Stimulated activated effector memory CD8-positive, alpha-beta T cell treated with anti-CD3 and anti-CD28 coated beads, Interleukin-12 subunit alpha, Interleukin-12 subunit beta, amount 100 ng/mL, for 72 hours (primary cell): ENCODE measurements at regions not wholly inside any gene's neighbourhood (a gene's known extent, or its start where the extent isn't known, plus 50 kb on each side); places are given as distances from the start of the nearest gene placed in this dataset.

Source experiments
- ATAC-seq: fragments of 150-1000 bp; cut with Tn5 transposase; 2 replicates; pipeline ENCODE4 v1.10.0; 2021
- DNase-seq, 2 donors: peaks; one replicate each; pipeline ENCODE4 v3.0.0; 2021 to 2022; ENCODE audit warnings: low spot score in 2 of 2
- H3K27ac Mint-ChIP-seq: one replicate; pipeline ENCODE4 v1.8.0; 2022; ENCODE audit warnings: mild to moderate bottlenecking, mixed read lengths
- H3K36me3 Mint-ChIP-seq: one replicate; pipeline ENCODE4 v1.8.0; 2022; ENCODE audit warnings: mild to moderate bottlenecking, mixed read lengths
- H3K4me1 Mint-ChIP-seq: one replicate; pipeline ENCODE4 v1.8.0; 2022; ENCODE audit warnings: mixed read lengths
- H3K4me3 Mint-ChIP-seq: one replicate; pipeline ENCODE4 v1.8.0; 2022; ENCODE audit warnings: mild to moderate bottlenecking, mixed read lengths
- H3K9me3 Mint-ChIP-seq: one replicate; pipeline ENCODE4 v1.8.0; 2022; ENCODE audit warnings: mixed read lengths

GRCh38 chr2:76288598-76288997 lies 577.9 kb upstream of the GCFC2 start:
- no peaks in the 10 kb centered on the region for H3K36me3 Mint-ChIP-seq
- no peaks in the 10 kb centered on the region for H3K4me1 Mint-ChIP-seq
- H3K4me3 Mint-ChIP-seq, result no peak overlapping the region
- no peak for ATAC-seq
- no peak overlapping the region for H3K27ac Mint-ChIP-seq
- peaks cover 8% of the 10 kb centered on the region for H3K9me3 Mint-ChIP-seq
- no peak for DNase-seq

GRCh38 chr2:76288146-76288545 lies 577.4 kb upstream of the GCFC2 start:
- DNase-seq (no peak), ATAC-seq (no peak)
- Mint-ChIP-seq H3K36me3 (no peaks in the 10 kb centered on the region), H3K4me1 (no peaks in the 10 kb centered on the region), H3K9me3 (peaks cover 6% of the 10 kb centered on the region), H3K4me3 (no peak overlapping the region), H3K27ac (no peak overlapping the region)

- H3K4me3 Mint-ChIP-seq, result no peak overlapping the region
- no peak for DNase-seq
- peaks cover 6% of the 10 kb centered on the region for H3K9me3 Mint-ChIP-seq
- no peak for ATAC-seq
- no peaks in the 10 kb centered on the region for H3K36me3 Mint-ChIP-seq
- H3K27ac Mint-ChIP-seq, result no peak overlapping the region
- no peaks in the 10 kb centered on the region for H3K4me1 Mint-ChIP-seq
Measured at GRCh38 chr2:76283350-76283749, 572.6 kb upstream of the GCFC2 start.

- Mint-ChIP-seq H3K9me3 (peaks cover 13% of the 10 kb centered on the region), H3K4me1 (no peaks in the 10 kb centered on the region), H3K4me3 (no peak overlapping the region), H3K36me3 (no peaks in the 10 kb centered on the region), H3K27ac (no peak overlapping the region)
- ATAC-seq (no peak), DNase-seq (no peak)
Measured at GRCh38 chr2:76281156-76281841, 570.6 kb upstream of the GCFC2 start.

- Mint-ChIP-seq H3K36me3 (no peaks in the 10 kb centered on the region), H3K9me3 (peaks cover 13% of the 10 kb centered on the region), H3K27ac (no peak overlapping the region), H3K4me3 (no peak overlapping the region), H3K4me1 (no peaks in the 10 kb centered on the region)
- DNase-seq (no peak), ATAC-seq (no peak)
Measured at GRCh38 chr2:76280686-76281085, 570.0 kb upstream of the GCFC2 start.

GRCh38 chr2:76279142-76279541 lies 568.4 kb upstream of the GCFC2 start:
- Mint-ChIP-seq H3K4me3 (no peak overlapping the region), H3K27ac (no peak overlapping the region), H3K36me3 (no peaks in the 10 kb centered on the region), H3K9me3 (peaks cover 13% of the 10 kb centered on the region), H3K4me1 (no peaks in the 10 kb centered on the region)
- no peak for ATAC-seq
- no peak for DNase-seq

- no peaks in the 10 kb centered on the region for H3K4me1 Mint-ChIP-seq
- no peaks in the 10 kb centered on the region for H3K36me3 Mint-ChIP-seq
- H3K9me3 Mint-ChIP-seq, result peaks cover 10% of the 10 kb centered on the region
- DNase-seq (no peak), ATAC-seq (no peak)
- no peak overlapping the region for H3K4me3 Mint-ChIP-seq
- H3K27ac Mint-ChIP-seq, result no peak overlapping the region
Measured at GRCh38 chr2:76275788-76276187, 565.1 kb upstream of the GCFC2 start.

GRCh38 chr2:76274676-76275075 lies 564.0 kb upstream of the GCFC2 start:
- Mint-ChIP-seq H3K4me1 (no peaks in the 10 kb centered on the region), H3K9me3 (peaks cover 10% of the 10 kb centered on the region), H3K4me3 (no peak overlapping the region), H3K27ac (no peak overlapping the region), H3K36me3 (no peaks in the 10 kb centered on the region)
- DNase-seq (no peak), ATAC-seq (no peak)

GRCh38 chr2:76274160-76274559 lies 563.4 kb upstream of the GCFC2 start:
- ATAC-seq (no peak), DNase-seq (no peak)
- H3K27ac Mint-ChIP-seq, result no peak overlapping the region
- H3K9me3 Mint-ChIP-seq, result peaks cover 10% of the 10 kb centered on the region
- no peaks in the 10 kb centered on the region for H3K4me1 Mint-ChIP-seq
- H3K36me3 Mint-ChIP-seq, result no peaks in the 10 kb centered on the region
- H3K4me3 Mint-ChIP-seq, result no peak overlapping the region

GRCh38 chr2:76270096-76270710 lies 559.5 kb upstream of the GCFC2 start:
- H3K9me3 Mint-ChIP-seq, result no peaks in the 10 kb centered on the region
- H3K27ac Mint-ChIP-seq, result no peak overlapping the region
- no peaks in the 10 kb centered on the region for H3K36me3 Mint-ChIP-seq
- no peak for ATAC-seq
- DNase-seq, result no peak
- no peaks in the 10 kb centered on the region for H3K4me1 Mint-ChIP-seq
- H3K4me3 Mint-ChIP-seq, result no peak overlapping the region

GRCh38 chr2:76268902-76269620 lies 558.3 kb upstream of the GCFC2 start:
- Mint-ChIP-seq H3K27ac (no peak overlapping the region), H3K36me3 (no peaks in the 10 kb centered on the region), H3K4me3 (no peak overlapping the region), H3K9me3 (no peaks in the 10 kb centered on the region), H3K4me1 (no peaks in the 10 kb centered on the region)
- no peak for ATAC-seq
- no peak for DNase-seq

- no peak overlapping the region for H3K4me3 Mint-ChIP-seq
- H3K4me1 Mint-ChIP-seq, result no peaks in the 10 kb centered on the region
- H3K9me3 Mint-ChIP-seq, result no peaks in the 10 kb centered on the region
- ATAC-seq (no peak), DNase-seq (no peak)
- no peaks in the 10 kb centered on the region for H3K36me3 Mint-ChIP-seq
- no peak overlapping the region for H3K27ac Mint-ChIP-seq
Measured at GRCh38 chr2:76268484-76268883, 557.8 kb upstream of the GCFC2 start.

- ATAC-seq (no peak), DNase-seq (no peak)
- H3K27ac Mint-ChIP-seq, result no peak overlapping the region
- H3K9me3 Mint-ChIP-seq, result peaks cover 3% of the 10 kb centered on the region
- H3K4me3 Mint-ChIP-seq, result no peak overlapping the region
- H3K36me3 Mint-ChIP-seq, result no peaks in the 10 kb centered on the region
- H3K4me1 Mint-ChIP-seq, result no peaks in the 10 kb centered on the region
Measured at GRCh38 chr2:76257802-76258201, 547.1 kb upstream of the GCFC2 start.

GRCh38 chr2:76256458-76257088 lies 545.9 kb upstream of the GCFC2 start:
- no peaks in the 10 kb centered on the region for H3K4me1 Mint-ChIP-seq
- H3K4me3 Mint-ChIP-seq, result no peak overlapping the region
- no peak for ATAC-seq
- no peak for DNase-seq
- H3K36me3 Mint-ChIP-seq, result no peaks in the 10 kb centered on the region
- no peak overlapping the region for H3K27ac Mint-ChIP-seq
- H3K9me3 Mint-ChIP-seq, result peaks cover 2% of the 10 kb centered on the region

GRCh38 chr2:76252704-76253103 lies 542.0 kb upstream of the GCFC2 start:
- ATAC-seq (no peak), DNase-seq (no peak)
- peaks cover 2% of the 10 kb centered on the region for H3K9me3 Mint-ChIP-seq
- H3K36me3 Mint-ChIP-seq, result no peaks in the 10 kb centered on the region
- no peaks in the 10 kb centered on the region for H3K4me1 Mint-ChIP-seq
- no peak overlapping the region for H3K27ac Mint-ChIP-seq
- H3K4me3 Mint-ChIP-seq, result no peak overlapping the region

- Mint-ChIP-seq H3K9me3 (peaks cover 6% of the 10 kb centered on the region), H3K36me3 (no peaks in the 10 kb centered on the region), H3K4me3 (no peak overlapping the region), H3K27ac (no peak overlapping the region), H3K4me1 (no peaks in the 10 kb centered on the region)
- DNase-seq, result no peak
- ATAC-seq, result no peak
Measured at GRCh38 chr2:76251342-76251741, 540.6 kb upstream of the GCFC2 start.
